Epithelial cell of esophagus (primary cell): ENCODE measurements at regions not wholly inside any gene's neighbourhood (a gene's known extent, or its start where the extent isn't known, plus 50 kb on each side); places are given as distances from the start of the nearest gene placed in this dataset.

Experiments
- DNase-seq: peaks from one replicate; pipeline ENCODE4 v3.0.0; 2010; ENCODE audit warnings: low read depth
- H3K4me3 ChIP-seq: 2 replicates; pipeline ENCODE4 v1.5.1; 2011; ENCODE audit warnings: mild to moderate bottlenecking, low read length, control low read depth
- TF ChIP-seq, protein P1 (sequence below): IDR thresholded peaks from 2 replicates; pipeline ENCODE4 v1.5.1; 2011; ENCODE audit warnings: low read depth, mild to moderate bottlenecking, low read length, control low read depth, inconsistent platforms; ENCODE audit not compliant: insufficient read depth; ENCODE audit errors: missing control alignments

DNA sequence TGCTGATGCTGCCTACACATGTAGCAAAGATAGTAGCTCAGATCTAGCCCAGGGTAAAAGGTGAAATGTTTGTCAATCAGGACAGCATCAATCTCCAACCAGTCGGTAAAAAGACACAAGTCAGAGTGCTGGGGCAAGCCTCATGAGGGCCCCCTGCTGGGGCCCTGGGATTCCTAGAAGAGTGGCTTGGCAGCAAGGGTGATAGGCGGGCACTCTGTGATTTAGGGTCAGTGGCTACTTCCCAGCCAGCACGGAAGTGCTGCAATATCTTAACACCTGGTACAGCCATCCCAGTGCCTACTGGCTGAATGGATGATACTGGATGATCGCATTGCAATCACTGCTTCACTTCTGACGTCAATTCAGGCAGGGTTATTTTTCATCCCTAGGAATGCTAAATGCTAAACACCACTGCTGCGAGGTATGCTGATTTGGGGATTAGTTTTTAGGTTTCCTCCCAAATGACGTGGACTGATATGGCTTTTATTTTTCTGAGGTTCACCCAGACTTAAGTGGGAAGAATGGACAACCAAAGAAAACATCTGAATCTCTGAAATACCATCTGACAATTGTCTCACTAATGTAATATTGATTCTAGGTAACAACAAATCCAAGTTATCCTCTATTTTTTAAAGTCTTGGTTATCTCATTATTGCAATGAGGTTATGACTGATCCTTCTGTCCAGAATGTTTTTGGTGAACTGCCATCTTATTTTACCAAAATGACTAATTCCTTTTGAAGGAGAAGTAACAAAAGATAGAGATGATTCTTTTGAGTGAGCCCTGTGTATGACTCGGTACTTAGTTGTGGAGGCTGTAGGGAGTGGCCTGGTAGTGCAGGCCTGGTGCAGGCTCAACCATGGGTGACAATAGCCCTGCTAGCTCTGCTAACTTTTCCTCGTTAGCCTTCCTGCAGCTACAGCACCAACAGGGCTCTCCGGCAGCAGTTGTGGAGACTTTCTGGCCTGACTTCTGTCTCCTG, 432.5 kb downstream of the FGF9 start:
- no peak for DNase-seq
- TF ChIP-seq, protein P1, sequence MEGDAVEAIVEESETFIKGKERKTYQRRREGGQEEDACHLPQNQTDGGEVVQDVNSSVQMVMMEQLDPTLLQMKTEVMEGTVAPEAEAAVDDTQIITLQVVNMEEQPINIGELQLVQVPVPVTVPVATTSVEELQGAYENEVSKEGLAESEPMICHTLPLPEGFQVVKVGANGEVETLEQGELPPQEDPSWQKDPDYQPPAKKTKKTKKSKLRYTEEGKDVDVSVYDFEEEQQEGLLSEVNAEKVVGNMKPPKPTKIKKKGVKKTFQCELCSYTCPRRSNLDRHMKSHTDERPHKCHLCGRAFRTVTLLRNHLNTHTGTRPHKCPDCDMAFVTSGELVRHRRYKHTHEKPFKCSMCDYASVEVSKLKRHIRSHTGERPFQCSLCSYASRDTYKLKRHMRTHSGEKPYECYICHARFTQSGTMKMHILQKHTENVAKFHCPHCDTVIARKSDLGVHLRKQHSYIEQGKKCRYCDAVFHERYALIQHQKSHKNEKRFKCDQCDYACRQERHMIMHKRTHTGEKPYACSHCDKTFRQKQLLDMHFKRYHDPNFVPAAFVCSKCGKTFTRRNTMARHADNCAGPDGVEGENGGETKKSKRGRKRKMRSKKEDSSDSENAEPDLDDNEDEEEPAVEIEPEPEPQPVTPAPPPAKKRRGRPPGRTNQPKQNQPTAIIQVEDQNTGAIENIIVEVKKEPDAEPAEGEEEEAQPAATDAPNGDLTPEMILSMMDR, result no peak
- no peak overlapping the region for H3K4me3 ChIP-seq

DNA sequence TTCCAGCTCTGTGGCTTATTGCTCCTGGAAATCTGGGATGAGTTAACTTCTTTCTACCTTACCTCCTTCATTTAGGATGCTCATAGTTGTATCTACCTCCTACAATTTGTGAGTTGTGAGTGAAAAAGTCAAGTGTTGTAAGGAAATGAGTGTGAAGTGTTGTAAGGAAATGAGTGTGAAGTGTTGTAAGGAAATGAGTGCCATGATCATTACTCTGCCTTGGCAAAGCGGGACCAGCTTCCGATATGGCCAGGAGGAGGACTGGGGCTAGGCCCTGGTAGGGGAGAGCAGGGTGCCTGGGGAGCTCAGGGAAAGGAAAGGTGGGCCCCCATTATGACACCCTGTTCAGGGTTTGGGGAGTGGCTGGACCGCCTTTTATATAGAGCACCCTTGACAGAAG, 435.2 kb downstream of the FGF9 start:
- H3K4me3 ChIP-seq, result no peak overlapping the region
- DNase-seq, result no peak
- TF ChIP-seq, protein P1, result no peak

DNA sequence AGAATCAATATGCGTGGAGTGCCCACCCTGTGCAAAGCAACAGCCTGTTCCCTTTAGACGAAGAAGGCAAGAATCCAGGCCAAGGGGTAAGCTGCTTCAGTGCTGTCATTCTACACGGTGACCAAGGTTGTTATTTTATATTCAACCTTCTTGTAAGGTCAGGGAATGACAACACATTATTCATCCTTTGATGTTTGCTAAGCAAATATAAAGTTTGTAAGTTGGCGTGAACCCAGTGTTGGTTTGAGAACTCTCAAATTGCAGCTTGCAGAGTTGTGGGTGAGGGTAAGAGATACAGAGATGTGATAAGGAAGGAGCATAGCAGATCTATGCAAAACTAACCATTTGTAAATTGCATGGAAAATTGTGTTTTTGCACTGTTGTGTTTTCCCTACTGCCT, 436.7 kb downstream of the FGF9 start:
- H3K4me3 ChIP-seq, result no peak overlapping the region
- DNase-seq, result no peak
- TF ChIP-seq, protein P1, result no peak

DNA sequence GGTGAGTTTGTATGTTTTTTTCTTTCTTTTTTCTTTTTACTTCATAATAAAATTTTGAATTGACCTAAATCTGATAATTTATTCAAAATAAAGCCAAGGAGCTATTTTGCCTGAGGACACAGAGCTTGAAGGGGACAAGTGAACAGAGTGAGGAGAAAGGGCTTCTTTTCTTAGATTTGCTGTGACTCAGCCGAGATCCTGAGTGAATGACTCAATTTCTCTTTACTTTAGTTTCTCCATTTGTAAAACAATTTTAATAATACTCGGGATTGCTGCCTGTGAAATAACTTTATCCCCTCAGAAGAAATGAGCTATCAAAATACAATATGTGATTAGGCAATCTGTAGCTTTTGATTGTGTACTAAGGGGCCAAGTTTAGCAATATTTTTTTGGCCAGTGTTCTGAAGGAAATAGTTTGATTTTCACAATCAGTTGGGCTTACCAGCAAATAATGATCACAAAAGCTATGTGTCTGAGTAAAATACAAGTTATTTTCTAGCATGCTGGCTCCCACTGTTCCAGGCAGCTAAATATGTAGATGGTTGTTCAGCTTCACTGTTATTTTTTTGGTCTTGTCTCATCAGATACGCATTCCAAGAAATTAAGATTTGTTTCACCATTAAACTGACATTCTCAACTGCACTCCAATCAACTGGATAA, 437.5 kb downstream of the FGF9 start:
- no peak for DNase-seq
- H3K4me3 ChIP-seq, result no peak overlapping the region
- TF ChIP-seq, protein P1, result no peak

DNA sequence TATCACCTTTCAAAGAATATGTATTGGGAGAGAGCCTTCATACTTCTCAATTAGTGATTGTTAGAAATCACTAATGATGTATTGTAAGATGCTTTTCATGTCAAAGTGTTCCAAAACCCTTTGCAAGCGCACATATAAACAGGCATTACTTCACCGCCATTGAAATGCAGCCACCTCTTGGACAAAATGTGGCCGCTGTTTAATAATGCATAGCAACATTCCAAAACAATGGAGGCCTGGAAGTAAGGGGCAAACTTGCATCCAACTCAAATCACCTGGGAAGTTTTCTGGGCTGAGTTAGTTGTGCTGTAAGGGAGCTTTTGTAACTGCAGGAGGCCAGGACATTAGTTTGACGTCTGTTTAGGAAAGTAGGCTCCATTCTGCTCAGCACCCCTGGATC, 438.1 kb downstream of the FGF9 start:
- DNase-seq, result no peak
- TF ChIP-seq, protein P1, result no peak
- H3K4me3 ChIP-seq, result no peak overlapping the region

DNA sequence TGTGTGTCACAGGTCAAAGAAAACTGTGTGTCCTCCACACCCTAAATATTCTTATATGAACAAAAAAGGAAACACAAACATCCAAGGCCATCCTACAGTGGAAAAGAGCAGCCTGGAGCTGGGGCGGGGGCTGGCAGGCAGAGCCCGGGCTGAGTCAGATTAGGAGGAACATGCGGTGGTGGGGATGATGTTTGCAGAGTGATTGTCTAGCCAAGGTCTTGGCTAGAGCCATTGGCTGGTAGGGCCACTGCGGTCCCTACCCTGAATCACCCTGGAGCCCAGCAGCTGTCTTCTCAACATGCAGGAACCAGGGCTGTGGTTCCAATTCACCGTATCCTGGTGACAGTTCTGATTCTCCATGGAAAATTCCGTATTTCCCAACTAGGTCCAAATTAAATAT, 439.5 kb downstream of the FGF9 start:
- TF ChIP-seq, protein P1, result no peak
- no peak for DNase-seq
- H3K4me3 ChIP-seq, result no peak overlapping the region
